Karpas-422 (cell line): ENCODE measurements at regions not wholly inside any gene's neighbourhood (a gene's known extent, or its start where the extent isn't known, plus 50 kb on each side); places are given as distances from the start of the nearest gene placed in this dataset.

ENCODE experiments used
- DNase-seq: peaks from one replicate; pipeline ENCODE4 v3.0.0-alpha.2; 2015
- H2AFZ ChIP-seq: fragments of 200-600 bp; sonication (generic); 2 replicates; pipeline ENCODE4 v1.6.1; 2014; ENCODE audit warnings: antibody characterized with exemption, low read length, mixed read lengths
- H3K27ac ChIP-seq: fragments of 200-600 bp; sonication (generic); 2 replicates; pipeline ENCODE4 v1.5.1; 2014; ENCODE audit warnings: mild to moderate bottlenecking, low read length, moderate library complexity
- H3K27me3 ChIP-seq: fragments of 200-600 bp; sonication (generic); 2 replicates; pipeline ENCODE4 v1.6.1; 2014; ENCODE audit warnings: low read length, mixed read lengths
- H3K36me3 ChIP-seq: fragments of 200-600 bp; sonication (generic); 2 replicates; pipeline ENCODE4 v1.6.1; 2014; ENCODE audit warnings: low read length, mixed read lengths; ENCODE audit not compliant: insufficient read depth
- H3K4me1 ChIP-seq: fragments of 200-600 bp; sonication (generic); 2 replicates; pipeline ENCODE4 v1.6.1; 2014; ENCODE audit warnings: mild to moderate bottlenecking, low read length, mixed read lengths
- H3K4me2 ChIP-seq: fragments of 200-600 bp; sonication (generic); 2 replicates; pipeline ENCODE4 v1.6.1; 2014; ENCODE audit warnings: low read length, low read depth, mild to moderate bottlenecking; ENCODE audit not compliant: poor library complexity, severe bottlenecking
- H3K4me3 ChIP-seq: fragments of 200-600 bp; sonication (generic); 2 replicates; pipeline ENCODE4 v1.5.1; 2014; ENCODE audit warnings: mild to moderate bottlenecking, antibody characterized with exemption, low read length, mixed read lengths
- H3K79me2 ChIP-seq: fragments of 200-600 bp; sonication (generic); 2 replicates; pipeline ENCODE4 v1.6.1; 2014; ENCODE audit warnings: mild to moderate bottlenecking, low read length, mixed read lengths
- H3K9ac ChIP-seq: fragments of 200-600 bp; sonication (generic); 2 replicates; pipeline ENCODE4 v1.6.0; 2014; ENCODE audit warnings: low read length
- H3K9me2 ChIP-seq: fragments of 200-600 bp; sonication (generic), shearing (Covaris generic); replicated peaks from 2 replicates; pipeline ENCODE4 v1.6.0; 2014; ENCODE audit warnings: mild to moderate bottlenecking, low read length, moderate library complexity; ENCODE audit not compliant: insufficient read depth
- H3K9me3 ChIP-seq: fragments of 300-700, 200-600 bp; sonication (generic); 2 replicates; pipeline ENCODE4 v1.6.1; 2014; ENCODE audit warnings: low read length, mixed read lengths
- H4K20me1 ChIP-seq: fragments of 200-600 bp; sonication (generic); 2 replicates; pipeline ENCODE4 v1.6.1; 2014; ENCODE audit warnings: mild to moderate bottlenecking, antibody characterized with exemption, low read length, low read depth; ENCODE audit not compliant: insufficient read depth

DNA sequence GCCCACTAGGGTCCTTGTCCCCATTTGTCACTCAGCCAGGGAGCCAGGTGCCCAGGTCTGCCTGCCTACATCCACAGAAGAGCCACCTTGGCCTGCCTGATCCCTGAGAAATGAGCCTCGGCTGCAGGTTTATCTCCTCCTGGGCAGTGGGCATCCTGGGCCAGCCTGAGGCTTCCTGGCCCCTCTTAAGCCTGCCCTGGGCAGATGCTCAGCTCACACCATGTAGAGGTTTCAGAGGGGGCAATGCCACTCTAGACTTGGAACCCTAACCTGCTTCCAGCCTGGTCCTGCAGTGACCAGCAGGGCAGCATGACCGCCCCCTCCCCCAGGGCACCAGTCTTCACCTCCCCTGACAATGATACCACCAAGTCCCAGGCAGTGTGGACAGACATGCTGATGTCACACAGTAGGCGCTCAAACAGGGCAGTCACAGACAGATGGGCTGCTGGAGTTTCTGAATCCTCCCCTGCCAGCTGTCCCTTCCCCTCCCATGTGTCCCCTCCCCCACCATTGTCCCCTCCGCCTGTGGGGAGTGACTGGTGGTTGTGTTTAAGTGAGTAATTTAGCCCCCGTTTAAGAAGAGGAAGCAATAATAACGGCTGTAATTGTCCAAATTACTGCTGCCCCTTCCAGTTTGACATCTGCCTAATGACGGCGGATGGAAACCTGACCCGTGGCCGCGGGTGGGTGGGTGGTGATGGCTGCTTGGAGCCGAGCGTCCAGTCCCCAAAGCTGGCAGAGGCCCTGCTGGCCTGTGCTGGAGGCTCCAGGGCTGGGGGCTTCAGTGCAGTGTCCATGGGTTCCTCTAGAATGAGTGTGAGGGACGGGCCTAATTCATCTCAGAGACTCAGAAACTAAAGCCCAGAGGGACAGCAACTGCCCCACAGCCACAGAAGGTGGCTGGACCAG is 147.7 kb downstream of the BARX1 start:
- DNase-seq = no peak
- H2AFZ ChIP-seq = no peak overlapping the region
- H3K9me3 ChIP-seq = no peaks in the 10 kb centered on the region
- no peak overlapping the region for H3K4me2 ChIP-seq
- H3K4me3 ChIP-seq = no peak overlapping the region
- H4K20me1 ChIP-seq = no peaks in the 10 kb centered on the region
- H3K27me3 ChIP-seq = no peaks in the 10 kb centered on the region
- H3K9ac ChIP-seq = no peak overlapping the region
- no peaks in the 10 kb centered on the region for H3K79me2 ChIP-seq
- no peaks in the 10 kb centered on the region for H3K36me3 ChIP-seq
- no peaks in the 10 kb centered on the region for H3K4me1 ChIP-seq
- H3K9me2 ChIP-seq = no peaks in the 10 kb centered on the region
- no peak overlapping the region for H3K27ac ChIP-seq

DNA sequence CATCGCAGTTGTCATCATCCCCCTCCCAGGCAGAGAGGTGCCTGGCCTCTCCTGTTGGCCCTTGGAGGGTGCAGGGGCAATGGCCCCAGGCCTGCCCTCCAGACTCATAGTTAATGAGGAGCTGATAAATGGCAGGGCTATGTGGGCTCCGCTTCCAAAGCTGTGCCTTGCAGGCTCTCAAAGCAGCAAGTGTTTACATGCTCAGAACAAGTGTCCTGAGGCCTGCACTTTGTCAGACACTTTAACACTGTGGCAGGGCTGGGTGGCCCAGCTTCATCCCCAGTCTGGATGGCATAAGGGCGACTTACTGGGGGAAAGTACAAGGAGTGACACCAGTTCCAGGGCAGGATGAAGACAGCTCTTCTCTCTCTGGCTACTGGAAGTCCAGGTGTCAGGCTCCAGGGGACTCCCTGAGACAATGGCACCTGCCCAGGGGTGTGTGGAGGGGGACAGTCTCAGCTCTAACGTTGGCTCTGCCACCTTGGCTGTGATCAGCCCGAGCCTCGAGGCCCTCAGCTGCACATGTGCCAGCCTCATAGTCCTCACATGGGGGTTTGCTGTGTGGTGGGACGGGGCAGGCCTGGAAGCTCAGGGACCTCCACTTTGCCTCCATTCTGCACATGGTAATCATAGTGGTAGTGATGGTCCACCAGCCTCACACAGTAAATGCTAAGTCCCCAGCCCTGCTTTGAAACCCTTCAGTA is 153.4 kb downstream of the BARX1 start:
- Histone ChIP-seq H3K9me3 (no peaks in the 10 kb centered on the region), H3K4me1 (no peaks in the 10 kb centered on the region), H3K4me3 (no peak overlapping the region), H3K36me3 (no peaks in the 10 kb centered on the region), H3K79me2 (no peaks in the 10 kb centered on the region), H4K20me1 (no peaks in the 10 kb centered on the region), H2AFZ (no peak overlapping the region), H3K9ac (no peak overlapping the region), H3K9me2 (no peaks in the 10 kb centered on the region), H3K27ac (no peak overlapping the region), H3K4me2 (no peak overlapping the region), H3K27me3 (no peaks in the 10 kb centered on the region)
- DNase-seq = no peak

DNA sequence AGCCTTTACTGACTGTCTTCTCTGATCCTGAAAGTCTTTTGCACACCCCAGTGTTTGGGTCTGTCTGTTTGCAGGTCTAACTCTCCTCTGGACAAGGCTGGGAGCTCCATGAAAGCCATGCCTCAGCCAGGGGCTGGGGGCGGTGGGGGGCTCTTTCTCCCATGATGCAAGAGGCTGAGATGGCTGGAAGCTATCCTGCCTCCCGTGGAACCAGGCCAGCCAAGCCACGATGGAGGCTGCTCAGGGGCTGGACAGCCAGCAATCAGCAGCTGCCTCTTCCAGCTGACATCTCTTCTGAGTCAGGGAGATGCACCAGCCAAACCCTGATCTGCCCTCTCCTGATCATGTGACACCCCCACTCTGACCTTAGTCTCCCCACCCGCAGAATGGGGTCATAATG is 154.0 kb downstream of the BARX1 start:
- no peak overlapping the region for H2AFZ ChIP-seq
- H3K27me3 ChIP-seq = no peaks in the 10 kb centered on the region
- DNase-seq = no peak
- H3K4me2 ChIP-seq = no peak overlapping the region
- H3K36me3 ChIP-seq = no peaks in the 10 kb centered on the region
- no peaks in the 10 kb centered on the region for H3K9me2 ChIP-seq
- H4K20me1 ChIP-seq = no peaks in the 10 kb centered on the region
- H3K27ac ChIP-seq = no peak overlapping the region
- H3K4me3 ChIP-seq = no peak overlapping the region
- H3K4me1 ChIP-seq = no peaks in the 10 kb centered on the region
- H3K9ac ChIP-seq = no peak overlapping the region
- no peaks in the 10 kb centered on the region for H3K9me3 ChIP-seq
- H3K79me2 ChIP-seq = no peaks in the 10 kb centered on the region

DNA sequence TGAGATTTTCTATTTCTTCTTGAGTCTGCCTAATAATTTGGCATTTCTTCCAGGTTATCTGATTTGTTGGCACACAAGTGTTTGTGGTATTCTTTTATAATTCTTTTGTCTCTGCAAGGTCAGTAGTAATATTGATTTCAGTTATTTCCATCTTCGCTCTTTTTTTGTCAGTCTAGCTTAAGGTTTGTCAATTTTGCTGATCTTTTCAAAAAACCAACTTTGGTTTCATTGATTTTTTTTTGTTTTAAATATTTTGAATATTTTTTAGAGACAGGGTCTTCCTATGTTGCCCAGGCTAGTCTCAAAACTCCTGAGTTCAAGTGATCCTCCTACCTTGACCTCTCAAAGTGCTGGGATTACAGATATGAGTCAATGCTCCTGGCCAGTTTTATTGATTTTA is 162.8 kb downstream of the BARX1 start:
- Histone ChIP-seq H4K20me1 (no peaks in the 10 kb centered on the region), H3K4me2 (no peak overlapping the region), H3K4me3 (no peak overlapping the region), H3K9ac (no peak overlapping the region), H3K9me2 (no peaks in the 10 kb centered on the region), H3K27me3 (no peaks in the 10 kb centered on the region), H3K27ac (no peak overlapping the region), H3K9me3 (no peaks in the 10 kb centered on the region), H2AFZ (no peak overlapping the region), H3K36me3 (no peaks in the 10 kb centered on the region), H3K4me1 (no peaks in the 10 kb centered on the region), H3K79me2 (no peaks in the 10 kb centered on the region)
- no peak for DNase-seq

DNA sequence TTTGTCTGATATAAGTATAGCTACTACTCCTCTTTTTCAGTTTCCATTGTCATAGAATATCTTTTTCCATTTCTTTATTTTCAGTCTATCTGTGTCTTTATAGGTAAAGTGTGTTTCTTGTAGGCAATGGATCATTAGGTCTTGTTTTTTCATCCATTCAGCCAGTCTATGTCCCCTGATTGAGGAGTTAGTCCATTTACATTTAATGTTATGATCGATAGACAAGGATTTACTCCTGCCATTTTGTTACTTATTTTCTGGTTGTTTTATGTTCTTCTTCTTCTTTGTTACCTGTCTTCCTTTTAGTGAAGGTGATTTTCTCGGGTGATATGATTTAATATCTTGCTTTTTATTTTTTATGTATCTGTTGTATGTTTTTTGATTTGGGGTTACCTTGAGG is 169.0 kb downstream of the BARX1 start:
- no peaks in the 10 kb centered on the region for H3K4me1 ChIP-seq
- H3K79me2 ChIP-seq = no peaks in the 10 kb centered on the region
- no peak overlapping the region for H2AFZ ChIP-seq
- DNase-seq = no peak
- H4K20me1 ChIP-seq = no peaks in the 10 kb centered on the region
- H3K4me2 ChIP-seq = no peak overlapping the region
- H3K9me3 ChIP-seq = no peaks in the 10 kb centered on the region
- no peaks in the 10 kb centered on the region for H3K9me2 ChIP-seq
- H3K27ac ChIP-seq = no peak overlapping the region
- no peaks in the 10 kb centered on the region for H3K27me3 ChIP-seq
- no peak overlapping the region for H3K4me3 ChIP-seq
- no peak overlapping the region for H3K9ac ChIP-seq
- H3K36me3 ChIP-seq = no peaks in the 10 kb centered on the region

DNA sequence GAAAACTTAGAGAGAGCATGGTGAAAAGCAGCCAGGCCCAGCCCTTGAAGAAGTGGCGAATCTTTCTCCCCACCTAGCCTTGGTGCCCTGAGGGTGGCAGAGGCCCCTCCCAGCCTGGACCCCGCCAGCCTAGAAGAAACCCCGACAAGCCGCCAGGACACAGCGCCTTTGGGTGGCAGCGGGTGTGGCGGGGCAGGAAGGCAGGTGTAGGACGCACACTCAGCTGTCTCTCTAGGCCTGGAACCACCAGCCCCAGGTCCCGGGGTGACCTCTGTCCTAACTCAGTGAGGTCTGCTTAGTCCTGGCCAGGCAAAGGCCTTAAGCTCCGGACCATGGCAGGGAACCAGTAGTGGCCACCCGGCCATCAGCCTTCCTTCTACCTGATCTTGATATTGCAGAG is 178.3 kb downstream of the BARX1 start:
- no peak for DNase-seq
- Histone ChIP-seq H3K4me3 (no peak overlapping the region), H2AFZ (no peak overlapping the region), H3K9me2 (no peaks in the 10 kb centered on the region), H3K4me2 (no peak overlapping the region), H3K27me3 (no peaks in the 10 kb centered on the region; the same call in 1 of the 2 replicates), H3K9me3 (no peaks in the 10 kb centered on the region), H4K20me1 (no peaks in the 10 kb centered on the region), H3K36me3 (no peaks in the 10 kb centered on the region), H3K27ac (no peak overlapping the region), H3K9ac (no peak overlapping the region), H3K79me2 (no peaks in the 10 kb centered on the region), H3K4me1 (no peaks in the 10 kb centered on the region)

DNA sequence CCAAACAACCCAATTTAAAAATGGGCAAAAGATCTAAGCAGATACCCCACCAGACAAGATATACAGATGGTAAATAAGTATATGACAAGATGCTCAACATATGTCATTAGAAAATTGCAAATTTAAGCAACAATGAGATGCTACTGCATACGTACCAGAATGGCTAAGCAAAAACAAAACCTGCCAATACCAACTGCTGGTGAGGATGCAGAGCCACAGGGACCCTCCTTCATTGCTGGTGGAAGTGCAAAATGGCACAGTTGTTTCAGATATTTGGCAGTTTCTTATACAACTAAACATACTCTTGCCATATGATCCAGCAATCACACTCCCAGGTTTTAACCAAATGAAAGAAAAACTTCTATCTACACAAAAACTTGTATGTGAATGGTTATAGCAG is 178.9 kb downstream of the BARX1 start:
- H2AFZ ChIP-seq = no peak overlapping the region
- no peaks in the 10 kb centered on the region; the same call in 1 of the 2 replicates for H3K27me3 ChIP-seq
- H3K9ac ChIP-seq = no peak overlapping the region
- H3K79me2 ChIP-seq = no peaks in the 10 kb centered on the region
- no peaks in the 10 kb centered on the region for H3K9me2 ChIP-seq
- no peak overlapping the region for H3K27ac ChIP-seq
- no peaks in the 10 kb centered on the region for H4K20me1 ChIP-seq
- no peaks in the 10 kb centered on the region for H3K9me3 ChIP-seq
- no peaks in the 10 kb centered on the region for H3K4me1 ChIP-seq
- no peaks in the 10 kb centered on the region for H3K36me3 ChIP-seq
- DNase-seq = no peak
- no peak overlapping the region for H3K4me3 ChIP-seq
- H3K4me2 ChIP-seq = no peak overlapping the region

DNA sequence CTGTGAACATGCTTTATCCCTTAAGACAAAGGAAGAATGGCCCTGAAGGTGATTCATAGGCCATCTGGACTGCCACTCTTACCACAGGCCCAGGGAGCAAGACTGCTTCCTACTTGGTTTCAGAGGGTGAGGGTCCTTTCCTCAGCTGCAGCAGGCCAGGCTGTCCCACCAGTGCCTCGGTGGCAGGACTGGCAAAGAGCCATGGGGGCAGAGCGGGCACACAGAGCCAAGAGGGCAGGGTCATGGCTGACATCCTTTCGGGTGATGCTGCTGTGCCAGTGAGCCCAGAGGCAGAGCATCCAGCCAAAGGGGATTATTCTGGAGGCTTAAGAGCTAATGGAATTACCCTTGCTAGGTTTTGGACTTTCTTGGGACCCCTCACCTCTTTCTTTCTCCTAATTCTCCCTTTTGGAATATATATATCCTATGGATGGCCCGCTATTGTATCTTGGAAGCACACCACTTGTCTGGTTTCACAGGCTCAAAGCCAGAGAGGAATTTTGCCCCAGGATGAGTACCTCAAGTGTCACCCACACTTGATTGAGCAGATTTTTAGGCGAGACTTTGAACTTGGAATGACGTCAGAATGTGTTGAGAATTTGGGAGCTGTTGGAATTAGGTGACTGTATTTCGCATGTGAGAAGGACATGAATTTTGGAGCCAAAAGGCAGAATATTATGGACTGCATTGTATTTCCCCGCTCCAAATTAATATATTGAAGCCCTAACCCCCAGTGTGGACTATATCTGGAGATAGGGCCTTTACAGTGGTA is 180.6 kb downstream of the BARX1 start:
- no peak overlapping the region for H2AFZ ChIP-seq
- no peaks in the 10 kb centered on the region for H3K36me3 ChIP-seq
- H3K9ac ChIP-seq = no peak overlapping the region
- H3K4me1 ChIP-seq = no peaks in the 10 kb centered on the region
- H3K79me2 ChIP-seq = no peaks in the 10 kb centered on the region
- H3K9me2 ChIP-seq = no peaks in the 10 kb centered on the region
- H4K20me1 ChIP-seq = no peaks in the 10 kb centered on the region
- no peak for DNase-seq
- no peaks in the 10 kb centered on the region for H3K27me3 ChIP-seq
- no peak overlapping the region for H3K4me2 ChIP-seq
- H3K4me3 ChIP-seq = no peak overlapping the region
- H3K9me3 ChIP-seq = no peaks in the 10 kb centered on the region
- H3K27ac ChIP-seq = no peak overlapping the region
